H1 (cell line): ENCODE measurements at regions not wholly inside any gene's neighbourhood (a gene's known extent, or its start where the extent isn't known, plus 50 kb on each side); places are given as distances from the start of the nearest gene placed in this dataset.

Experiments used
- CTCF ChIA-PET: fragments of 300-600 bp; sonication (Branson Sonifier 250); formaldehyde crosslinking; loops from one replicate; lab custom pipeline; 2021; ENCODE audit not compliant: partially characterized antibody; lab: Charles Lee
- POLR2A ChIA-PET: fragments of 300-600 bp; sonication (Branson Sonifier 250); formaldehyde crosslinking; loops from one replicate; lab custom pipeline; 2021; ENCODE audit warnings: inconsistent platforms; ENCODE audit not compliant: partially characterized antibody; lab: Charles Lee
- DNase-seq, 2 experiments: peaks; one replicate each; pipeline versions ENCODE4 v3.0.0 to v3.0.0-alpha.2; 2010 to 2022; ENCODE audit warnings: low spot score in 2 of 2, low read depth in 1 of 2, mixed read lengths in 1 of 2
- FAIRE-seq: peaks from 2 replicates; lab custom pipeline; 2011; peaks lifted over from hg19 to GRCh38; lab: Jason Lieb, UNC
- H2AFZ ChIP-seq: 2 replicates; pipeline ENCODE4 v1.8.1; 2012; ENCODE audit warnings: low read length, inconsistent platforms
- H2AK5ac ChIP-seq: 2 replicates; pipeline ENCODE4 v1.6.1; 2013; ENCODE audit warnings: low read depth, low read length
- H2BK120ac ChIP-seq: replicated peaks from 2 replicates; pipeline ENCODE3; 2013; ENCODE audit warnings: low read depth, low read length, inconsistent platforms
- H2BK12ac ChIP-seq: 2 replicates; pipeline ENCODE4 v1.6.1; 2013; ENCODE audit warnings: low read depth, low read length
- H2BK15ac ChIP-seq: 2 replicates; pipeline ENCODE4 v1.6.1; 2013; ENCODE audit warnings: low read length
- H2BK20ac ChIP-seq: 2 replicates; pipeline ENCODE4 v1.6.1; 2013; ENCODE audit warnings: low read length
- H2BK5ac ChIP-seq: 2 replicates; pipeline ENCODE4 v1.6.1; 2013; ENCODE audit warnings: low read depth, low read length
- H3K14ac ChIP-seq: 2 replicates; pipeline ENCODE4 v1.6.1; 2013; ENCODE audit warnings: inconsistent platforms; ENCODE audit not compliant: insufficient read length
- H3K18ac ChIP-seq: 2 replicates; pipeline ENCODE4 v1.6.1; 2013; ENCODE audit warnings: low read length; ENCODE audit errors: extremely low read depth
- H3K23ac ChIP-seq: 2 replicates; pipeline ENCODE4 v1.6.1; 2013; ENCODE audit warnings: inconsistent platforms; ENCODE audit not compliant: insufficient read length
- H3K23me2 ChIP-seq: 2 replicates; pipeline ENCODE4 v1.6.1; 2013; ENCODE audit warnings: low read depth, low read length
- H3K27ac ChIP-seq: 2 replicates; pipeline ENCODE4 v1.6.1; 2011; ENCODE audit warnings: low read depth, low read length, inconsistent platforms
- H3K27me3 ChIP-seq, 4 experiments: replicated peaks in 1 of 4; 1 replicate in 1 of 4; 2 replicates in 3 of 4; pipeline versions ENCODE4 v1.6.1 to v1.8.1; 2011 to 2013; ENCODE audit warnings: low read length in 3 of 4, mild to moderate bottlenecking in 3 of 4, inconsistent platforms in 2 of 4, mixed read lengths in 2 of 4, moderate library complexity in 1 of 4; ENCODE audit not compliant: control insufficient read depth in 3 of 4, insufficient read depth in 3 of 4; ENCODE audit errors: extremely low read depth in 1 of 4
- H3K36me3 ChIP-seq, 4 experiments: 2 replicates each; pipeline versions ENCODE4 v1.6.1 to v1.8.1; 2011 to 2013; ENCODE audit warnings: mild to moderate bottlenecking in 4 of 4, low read length in 3 of 4, moderate library complexity in 2 of 4, control low read depth in 1 of 4, inconsistent platforms in 1 of 4; ENCODE audit not compliant: insufficient read depth in 4 of 4, control insufficient read depth in 2 of 4
- H3K4ac ChIP-seq: replicated peaks from 2 replicates; pipeline ENCODE3; 2013; ENCODE audit warnings: low read length, low read depth, mixed read lengths, inconsistent platforms; ENCODE audit not compliant: insufficient read length
- H3K4me1 ChIP-seq, 4 experiments: replicated peaks in 1 of 4; 1 replicate in 1 of 4; 2 replicates in 3 of 4; pipeline versions ENCODE4 v1.6.1 to v1.8.1; 2011 to 2013; ENCODE audit warnings: low read length in 3 of 4, inconsistent platforms in 2 of 4, mixed read lengths in 1 of 4; ENCODE audit not compliant: insufficient read depth in 4 of 4, control insufficient read depth in 3 of 4
- H3K4me2 ChIP-seq, 2 experiments: 2 replicates each; pipeline versions ENCODE4 v1.6.1 to v1.8.1; 2011 to 2013; ENCODE audit warnings: low read depth in 2 of 2, low read length in 2 of 2, control low read depth in 1 of 2, inconsistent platforms in 1 of 2, mild to moderate bottlenecking in 1 of 2; ENCODE audit not compliant: insufficient read depth in 1 of 2
- H3K4me3 ChIP-seq, 4 experiments: fragments of 200-600, 300-600 bp in 1 of 4; sonication (generic), shearing (Covaris generic), sonication (Bioruptor Twin) in 1 of 4; 2 replicates each; pipeline versions ENCODE4 v1.5.1 to v1.8.1; 2011 to 2016; ENCODE audit warnings: low read length in 4 of 4, low read depth in 3 of 4, control low read depth in 2 of 4, inconsistent platforms in 2 of 4, mild to moderate bottlenecking in 2 of 4, mixed read lengths in 1 of 4, moderate library complexity in 1 of 4; ENCODE audit not compliant: insufficient read depth in 2 of 4; ENCODE audit errors: extremely low read depth in 1 of 4
- H3K56ac ChIP-seq: replicated peaks from 2 replicates; pipeline ENCODE3; 2013; ENCODE audit warnings: low read depth, mild to moderate bottlenecking, mixed read lengths, low read length, inconsistent platforms; ENCODE audit not compliant: insufficient read length
- H3K79me1 ChIP-seq: 2 replicates; pipeline ENCODE4 v1.6.1; 2013; ENCODE audit warnings: low read depth, low read length, control low read depth
- H3K79me2 ChIP-seq, 2 experiments: 2 replicates each; pipeline versions ENCODE4 v1.6.1 to v1.8.1; 2012 to 2013; ENCODE audit warnings: low read length in 2 of 2, mild to moderate bottlenecking in 2 of 2, inconsistent platforms in 1 of 2; ENCODE audit not compliant: insufficient read depth in 2 of 2, control insufficient read depth in 1 of 2
- H3K9ac ChIP-seq, 4 experiments: replicated peaks in 1 of 4; 1 replicate in 1 of 4; 2 replicates in 3 of 4; pipeline versions ENCODE4 v1.6.1 to v1.8.1; 2011 to 2013; ENCODE audit warnings: low read depth in 3 of 4, low read length in 3 of 4, control low read depth in 2 of 4, mild to moderate bottlenecking in 2 of 4, moderate library complexity in 2 of 4, inconsistent platforms in 1 of 4; ENCODE audit errors: extremely low read depth in 1 of 4
- H3K9me3 ChIP-seq, 2 experiments: 2 replicates each; pipeline versions ENCODE4 v1.6.1 to v1.8.1; 2012 to 2013; ENCODE audit warnings: mild to moderate bottlenecking in 2 of 2, moderate library complexity in 2 of 2, control low read depth in 1 of 2, inconsistent platforms in 1 of 2, low read depth in 1 of 2, low read length in 1 of 2, mixed read lengths in 1 of 2; ENCODE audit not compliant: insufficient read depth in 2 of 2
- H4K20me1 ChIP-seq, 2 experiments: replicated peaks in 1 of 2; 2 replicates each; pipeline versions ENCODE3 to v1.8.1; 2011 to 2013; ENCODE audit warnings: inconsistent platforms in 2 of 2, low read length in 2 of 2, mild to moderate bottlenecking in 1 of 2; ENCODE audit not compliant: insufficient read depth in 2 of 2, control insufficient read depth in 1 of 2
- H4K5ac ChIP-seq: 2 replicates; pipeline ENCODE4 v1.6.1; 2013; ENCODE audit warnings: low read length, low read depth, mixed read lengths, inconsistent platforms; ENCODE audit not compliant: insufficient read length
- H4K8ac ChIP-seq: 2 replicates; pipeline ENCODE4 v1.8.0; 2013; ENCODE audit warnings: mild to moderate bottlenecking, moderate library complexity, low read length, inconsistent platforms; ENCODE audit not compliant: insufficient read depth; ENCODE audit errors: extremely low read depth
- H4K91ac ChIP-seq: replicated peaks from 2 replicates; pipeline ENCODE3; 2013; ENCODE audit warnings: low read length, mixed read lengths, inconsistent platforms; ENCODE audit not compliant: insufficient read length
- BCL11A ChIP-seq, 2 experiments: IDR thresholded peaks; one replicate each; pipeline ENCODE4 v1.6.1; 2011; ENCODE audit warnings: low read depth in 2 of 2, low read length in 2 of 2, mild to moderate bottlenecking in 2 of 2
- CTBP2 ChIP-seq: IDR thresholded peaks from 2 replicates; pipeline ENCODE4 v1.7.0; 2011; ENCODE audit warnings: borderline replicate concordance, mild to moderate bottlenecking, moderate library complexity, mixed read lengths, low read length; ENCODE audit not compliant: insufficient read depth, insufficient read length
- EGR1 ChIP-seq: IDR thresholded peaks from 2 replicates; pipeline ENCODE4 v1.6.1; 2011; ENCODE audit warnings: low read depth, low read length, borderline replicate concordance
- GABPA ChIP-seq: IDR thresholded peaks from 2 replicates; pipeline ENCODE4 v1.6.1; 2011; ENCODE audit warnings: mild to moderate bottlenecking, low read length, moderate library complexity, borderline replicate concordance; ENCODE audit not compliant: insufficient read depth
- GTF2F1 ChIP-seq: IDR thresholded peaks from 2 replicates; pipeline ENCODE4 v1.6.1; 2012; ENCODE audit warnings: low read depth, low read length, improper control_type of control experiment, borderline replicate concordance
- JUN ChIP-seq: IDR thresholded peaks from 2 replicates; pipeline ENCODE4 v1.6.1; 2011; ENCODE audit warnings: low read depth, mild to moderate bottlenecking, improper control_type of control experiment, low read length
- MAFK ChIP-seq: IDR thresholded peaks from 2 replicates; pipeline ENCODE4 v1.6.1; 2012; ENCODE audit warnings: low read depth, mild to moderate bottlenecking, improper control_type of control experiment, low read length
- PHF8 ChIP-seq: fragments of 200-600 bp; sonication (generic); conservative IDR thresholded peaks from 2 replicates; pipeline ENCODE4 v1.7.1; 2012; ENCODE audit warnings: low read depth, mild to moderate bottlenecking, inconsistent platforms, low read length, moderate library complexity
- POU5F1 ChIP-seq: IDR thresholded peaks from 2 replicates; pipeline ENCODE4 v1.6.1; 2011; ENCODE audit warnings: low read depth, mild to moderate bottlenecking, low read length, moderate library complexity
- SIN3A ChIP-seq, 2 experiments: IDR thresholded peaks in 1 of 2; conservative IDR thresholded peaks in 1 of 2; 2 replicates each; pipeline ENCODE4 v1.6.1; 2011 to 2012; ENCODE audit warnings: low read length in 2 of 2, improper control_type of control experiment in 1 of 2, low read depth in 1 of 2, mild to moderate bottlenecking in 1 of 2
- SIRT6 ChIP-seq: IDR thresholded peaks from one replicate; pipeline ENCODE4 v1.7.1; 2012; ENCODE audit warnings: low read length, inconsistent platforms
- TAF1 ChIP-seq: IDR thresholded peaks from 2 replicates; pipeline ENCODE4 v1.6.1; 2011; ENCODE audit warnings: mild to moderate bottlenecking, low read depth, low read length
- WGBS, 2 experiments: shearing (Covaris generic) in 1 of 2; methylation state at CpG; one replicate each; pipeline versions ENCODE4 v1.1.6 to v1.1.7; 2013 to 2015; ENCODE audit warnings: low lambda C conversion rate in 2 of 2, mixed read lengths in 2 of 2, inconsistent platforms in 1 of 2, low coverage in 1 of 2, missing lambda C conversion rate in 1 of 2; ENCODE audit not compliant: insufficient replicate concordance in 2 of 2, insufficient coverage in 1 of 2, insufficient read length in 1 of 2; ENCODE audit errors: extremely low coverage in 1 of 2, missing lambda C conversion rate in 1 of 2; 5-methylcytosine and 5-hydroxymethylcytosine counted together
- TF ChIP-seq, protein P1 (sequence below): IDR thresholded peaks from 2 replicates; pipeline ENCODE4 v1.6.1; 2012; ENCODE audit warnings: low read length, inconsistent platforms

DNA sequence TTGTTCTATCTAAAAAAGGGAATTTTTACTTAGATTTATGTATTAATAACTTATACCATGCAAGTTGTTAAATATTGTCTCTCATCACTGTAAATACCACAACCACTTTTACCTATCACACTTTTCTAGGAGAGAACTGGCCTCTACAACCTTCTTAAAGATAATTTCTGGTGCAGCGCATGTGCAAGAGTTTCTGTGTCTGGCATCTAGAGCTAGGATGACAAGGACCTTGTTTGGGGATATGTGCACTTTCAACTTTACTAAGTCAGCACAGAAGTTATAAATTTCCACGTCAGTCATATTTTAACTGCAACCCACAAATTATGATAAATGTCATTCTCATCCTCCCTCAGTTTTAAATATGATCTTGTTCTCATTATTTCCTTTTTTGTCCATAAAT, 156.9 kb upstream of the ADCY1 start:
- no peak overlapping the region for H3K56ac ChIP-seq
- no peak overlapping the region for H2BK12ac ChIP-seq
- H2BK15ac ChIP-seq, result no peak overlapping the region
- ChIA-PET POLR2A (no interaction called here), CTCF (interaction anchor here (1.1 kb wide), 1 partner anchor 10 kb away, joined by 3 read pairs; no protein-coding TSS in a partner anchor)
- no peak overlapping the region for H3K23ac ChIP-seq
- H3K4me3 ChIP-seq, result no peak overlapping the region
- DNase-seq, result no peak
- no peaks in the 10 kb centered on the region for H3K4me1 ChIP-seq
- no peak overlapping the region for H4K8ac ChIP-seq
- no peak overlapping the region for H2AK5ac ChIP-seq
- H2BK20ac ChIP-seq, result no peak overlapping the region
- H3K36me3 ChIP-seq, result no peaks in the 10 kb centered on the region
- H4K5ac ChIP-seq, result no peak overlapping the region
- no peak overlapping the region for H3K9ac ChIP-seq
- no peak overlapping the region for H2BK120ac ChIP-seq
- H4K91ac ChIP-seq, result no peak overlapping the region
- no peaks in the 10 kb centered on the region for H3K27me3 ChIP-seq
- no peak overlapping the region for H3K4ac ChIP-seq
- no peak overlapping the region for H3K27ac ChIP-seq
- H2BK5ac ChIP-seq, result no peak overlapping the region
- no peaks in the 10 kb centered on the region for H4K20me1 ChIP-seq
- FAIRE-seq, result no peak
- H3K14ac ChIP-seq, result no peak overlapping the region
- no peaks in the 10 kb centered on the region for H3K79me2 ChIP-seq
- H3K79me1 ChIP-seq, result no peaks in the 10 kb centered on the region
- H3K9me3 ChIP-seq, result peaks cover 0 to 3% of the 10 kb centered on the region in 2 experiments; a peak in 1 of 4 replicates
- H3K4me2 ChIP-seq, result no peak overlapping the region
- H2AFZ ChIP-seq, result no peak overlapping the region
- WGBS, 2 experiments, result 81% methylated on average over 2 of the region's 2 CpGs; no CpG with 5 or more reads in 1 of the 2 experiments
- H3K18ac ChIP-seq, result no peak overlapping the region
- no peaks in the 10 kb centered on the region for H3K23me2 ChIP-seq
- TF ChIP-seq CTBP2 (no peak), POU5F1 (no peak), SIN3A (conservative IDR thresholded peaks at IDR 0.05 in 1 of 2, IDR thresholded peaks at IDR 0.05 in 1 of 2; ENCODE audit: low read depth in 1 of 2, low read length in 2 of 2) (no peak), GABPA (no peak), BCL11A (IDR thresholded peaks at IDR 0.05; ENCODE audit: low read depth in 2 of 2, low read length in 2 of 2) (no peak), JUN (no peak), GTF2F1 (no peak), PHF8 (no peak), SIRT6 (no peak), EGR1 (no peak), MAFK (no peak), TAF1 (no peak)
- TF ChIP-seq, protein P1, sequence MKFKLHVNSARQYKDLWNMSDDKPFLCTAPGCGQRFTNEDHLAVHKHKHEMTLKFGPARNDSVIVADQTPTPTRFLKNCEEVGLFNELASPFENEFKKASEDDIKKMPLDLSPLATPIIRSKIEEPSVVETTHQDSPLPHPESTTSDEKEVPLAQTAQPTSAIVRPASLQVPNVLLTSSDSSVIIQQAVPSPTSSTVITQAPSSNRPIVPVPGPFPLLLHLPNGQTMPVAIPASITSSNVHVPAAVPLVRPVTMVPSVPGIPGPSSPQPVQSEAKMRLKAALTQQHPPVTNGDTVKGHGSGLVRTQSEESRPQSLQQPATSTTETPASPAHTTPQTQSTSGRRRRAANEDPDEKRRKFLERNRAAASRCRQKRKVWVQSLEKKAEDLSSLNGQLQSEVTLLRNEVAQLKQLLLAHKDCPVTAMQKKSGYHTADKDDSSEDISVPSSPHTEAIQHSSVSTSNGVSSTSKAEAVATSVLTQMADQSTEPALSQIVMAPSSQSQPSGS, result no peak
